ENCODE measurements at regions not wholly inside any gene's neighbourhood (a gene's known extent, or its start where the extent isn't known, plus 50 kb on each side); places are given as distances from the start of the nearest gene placed in this dataset.

GRCh38 chr1:216961516-216961915 lies 238.3 kb upstream of the ESRRG start:
- TF ChIP-seq CTCF (conservative IDR thresholded peaks at IDR 0.05 in 1 of 2, IDR thresholded peaks at IDR 0.05 in 1 of 2; ENCODE audit: low read depth in 1 of 2, low read length in 2 of 2) (no peak), EZH2 (IDR thresholded peaks at IDR 0.05; ENCODE audit: low read length, missing control alignments) (no peak)

Measured in fibroblast of lung (primary cell).